H1 (cell line): ENCODE measurements at regions not wholly inside any gene's neighbourhood (a gene's known extent, or its start where the extent isn't known, plus 50 kb on each side); places are given as distances from the start of the nearest gene placed in this dataset.

Experiments used
- CTCF ChIA-PET: fragments of 300-600 bp; sonication (Branson Sonifier 250); formaldehyde crosslinking; loops from one replicate; lab custom pipeline; 2021; ENCODE audit not compliant: partially characterized antibody; lab: Charles Lee
- POLR2A ChIA-PET: fragments of 300-600 bp; sonication (Branson Sonifier 250); formaldehyde crosslinking; loops from one replicate; lab custom pipeline; 2021; ENCODE audit warnings: inconsistent platforms; ENCODE audit not compliant: partially characterized antibody; lab: Charles Lee
- DNase-seq, 2 experiments: peaks; one replicate each; pipeline versions ENCODE4 v3.0.0 to v3.0.0-alpha.2; 2010 to 2022; ENCODE audit warnings: low spot score in 2 of 2, low read depth in 1 of 2, mixed read lengths in 1 of 2
- FAIRE-seq: peaks from 2 replicates; lab custom pipeline; 2011; peaks lifted over from hg19 to GRCh38; lab: Jason Lieb, UNC
- H2AFZ ChIP-seq: 2 replicates; pipeline ENCODE4 v1.8.1; 2012; ENCODE audit warnings: low read length, inconsistent platforms
- H2AK5ac ChIP-seq: 2 replicates; pipeline ENCODE4 v1.6.1; 2013; ENCODE audit warnings: low read depth, low read length
- H2BK120ac ChIP-seq: replicated peaks from 2 replicates; pipeline ENCODE3; 2013; ENCODE audit warnings: low read depth, low read length, inconsistent platforms
- H2BK12ac ChIP-seq: 2 replicates; pipeline ENCODE4 v1.6.1; 2013; ENCODE audit warnings: low read depth, low read length
- H2BK15ac ChIP-seq: 2 replicates; pipeline ENCODE4 v1.6.1; 2013; ENCODE audit warnings: low read length
- H2BK20ac ChIP-seq: 2 replicates; pipeline ENCODE4 v1.6.1; 2013; ENCODE audit warnings: low read length
- H2BK5ac ChIP-seq: 2 replicates; pipeline ENCODE4 v1.6.1; 2013; ENCODE audit warnings: low read depth, low read length
- H3K14ac ChIP-seq: 2 replicates; pipeline ENCODE4 v1.6.1; 2013; ENCODE audit warnings: inconsistent platforms; ENCODE audit not compliant: insufficient read length
- H3K18ac ChIP-seq: 2 replicates; pipeline ENCODE4 v1.6.1; 2013; ENCODE audit warnings: low read length; ENCODE audit errors: extremely low read depth
- H3K23ac ChIP-seq: 2 replicates; pipeline ENCODE4 v1.6.1; 2013; ENCODE audit warnings: inconsistent platforms; ENCODE audit not compliant: insufficient read length
- H3K23me2 ChIP-seq: 2 replicates; pipeline ENCODE4 v1.6.1; 2013; ENCODE audit warnings: low read depth, low read length
- H3K27ac ChIP-seq: 2 replicates; pipeline ENCODE4 v1.6.1; 2011; ENCODE audit warnings: low read depth, low read length, inconsistent platforms
- H3K27me3 ChIP-seq, 4 experiments: replicated peaks in 1 of 4; 1 replicate in 1 of 4; 2 replicates in 3 of 4; pipeline versions ENCODE4 v1.6.1 to v1.8.1; 2011 to 2013; ENCODE audit warnings: low read length in 3 of 4, mild to moderate bottlenecking in 3 of 4, inconsistent platforms in 2 of 4, mixed read lengths in 2 of 4, moderate library complexity in 1 of 4; ENCODE audit not compliant: control insufficient read depth in 3 of 4, insufficient read depth in 3 of 4; ENCODE audit errors: extremely low read depth in 1 of 4
- H3K36me3 ChIP-seq, 4 experiments: 2 replicates each; pipeline versions ENCODE4 v1.6.1 to v1.8.1; 2011 to 2013; ENCODE audit warnings: mild to moderate bottlenecking in 4 of 4, low read length in 3 of 4, moderate library complexity in 2 of 4, control low read depth in 1 of 4, inconsistent platforms in 1 of 4; ENCODE audit not compliant: insufficient read depth in 4 of 4, control insufficient read depth in 2 of 4
- H3K4ac ChIP-seq: replicated peaks from 2 replicates; pipeline ENCODE3; 2013; ENCODE audit warnings: low read length, low read depth, mixed read lengths, inconsistent platforms; ENCODE audit not compliant: insufficient read length
- H3K4me1 ChIP-seq, 4 experiments: replicated peaks in 1 of 4; 1 replicate in 1 of 4; 2 replicates in 3 of 4; pipeline versions ENCODE4 v1.6.1 to v1.8.1; 2011 to 2013; ENCODE audit warnings: low read length in 3 of 4, inconsistent platforms in 2 of 4, mixed read lengths in 1 of 4; ENCODE audit not compliant: insufficient read depth in 4 of 4, control insufficient read depth in 3 of 4
- H3K4me2 ChIP-seq, 2 experiments: 2 replicates each; pipeline versions ENCODE4 v1.6.1 to v1.8.1; 2011 to 2013; ENCODE audit warnings: low read depth in 2 of 2, low read length in 2 of 2, control low read depth in 1 of 2, inconsistent platforms in 1 of 2, mild to moderate bottlenecking in 1 of 2; ENCODE audit not compliant: insufficient read depth in 1 of 2
- H3K4me3 ChIP-seq, 4 experiments: fragments of 200-600, 300-600 bp in 1 of 4; sonication (generic), shearing (Covaris generic), sonication (Bioruptor Twin) in 1 of 4; 2 replicates each; pipeline versions ENCODE4 v1.5.1 to v1.8.1; 2011 to 2016; ENCODE audit warnings: low read length in 4 of 4, low read depth in 3 of 4, control low read depth in 2 of 4, inconsistent platforms in 2 of 4, mild to moderate bottlenecking in 2 of 4, mixed read lengths in 1 of 4, moderate library complexity in 1 of 4; ENCODE audit not compliant: insufficient read depth in 2 of 4; ENCODE audit errors: extremely low read depth in 1 of 4
- H3K56ac ChIP-seq: replicated peaks from 2 replicates; pipeline ENCODE3; 2013; ENCODE audit warnings: low read depth, mild to moderate bottlenecking, mixed read lengths, low read length, inconsistent platforms; ENCODE audit not compliant: insufficient read length
- H3K79me1 ChIP-seq: 2 replicates; pipeline ENCODE4 v1.6.1; 2013; ENCODE audit warnings: low read depth, low read length, control low read depth
- H3K79me2 ChIP-seq, 2 experiments: 2 replicates each; pipeline versions ENCODE4 v1.6.1 to v1.8.1; 2012 to 2013; ENCODE audit warnings: low read length in 2 of 2, mild to moderate bottlenecking in 2 of 2, inconsistent platforms in 1 of 2; ENCODE audit not compliant: insufficient read depth in 2 of 2, control insufficient read depth in 1 of 2
- H3K9ac ChIP-seq, 4 experiments: replicated peaks in 1 of 4; 1 replicate in 1 of 4; 2 replicates in 3 of 4; pipeline versions ENCODE4 v1.6.1 to v1.8.1; 2011 to 2013; ENCODE audit warnings: low read depth in 3 of 4, low read length in 3 of 4, control low read depth in 2 of 4, mild to moderate bottlenecking in 2 of 4, moderate library complexity in 2 of 4, inconsistent platforms in 1 of 4; ENCODE audit errors: extremely low read depth in 1 of 4
- H3K9me3 ChIP-seq, 2 experiments: 2 replicates each; pipeline versions ENCODE4 v1.6.1 to v1.8.1; 2012 to 2013; ENCODE audit warnings: mild to moderate bottlenecking in 2 of 2, moderate library complexity in 2 of 2, control low read depth in 1 of 2, inconsistent platforms in 1 of 2, low read depth in 1 of 2, low read length in 1 of 2, mixed read lengths in 1 of 2; ENCODE audit not compliant: insufficient read depth in 2 of 2
- H4K20me1 ChIP-seq, 2 experiments: replicated peaks in 1 of 2; 2 replicates each; pipeline versions ENCODE3 to v1.8.1; 2011 to 2013; ENCODE audit warnings: inconsistent platforms in 2 of 2, low read length in 2 of 2, mild to moderate bottlenecking in 1 of 2; ENCODE audit not compliant: insufficient read depth in 2 of 2, control insufficient read depth in 1 of 2
- H4K5ac ChIP-seq: 2 replicates; pipeline ENCODE4 v1.6.1; 2013; ENCODE audit warnings: low read length, low read depth, mixed read lengths, inconsistent platforms; ENCODE audit not compliant: insufficient read length
- H4K8ac ChIP-seq: 2 replicates; pipeline ENCODE4 v1.8.0; 2013; ENCODE audit warnings: mild to moderate bottlenecking, moderate library complexity, low read length, inconsistent platforms; ENCODE audit not compliant: insufficient read depth; ENCODE audit errors: extremely low read depth
- H4K91ac ChIP-seq: replicated peaks from 2 replicates; pipeline ENCODE3; 2013; ENCODE audit warnings: low read length, mixed read lengths, inconsistent platforms; ENCODE audit not compliant: insufficient read length
- EP300 ChIP-seq, 2 experiments: IDR thresholded peaks; 1 replicate in 1 of 2; 2 replicates in 1 of 2; pipeline ENCODE4 v1.6.1; 2011 to 2012; ENCODE audit warnings: low read depth in 2 of 2, low read length in 2 of 2, mild to moderate bottlenecking in 2 of 2, borderline replicate concordance in 1 of 2, inconsistent platforms in 1 of 2, moderate library complexity in 1 of 2
- WGBS, 2 experiments: shearing (Covaris generic) in 1 of 2; methylation state at CpG; one replicate each; pipeline versions ENCODE4 v1.1.6 to v1.1.7; 2013 to 2015; ENCODE audit warnings: low lambda C conversion rate in 2 of 2, mixed read lengths in 2 of 2, inconsistent platforms in 1 of 2, low coverage in 1 of 2, missing lambda C conversion rate in 1 of 2; ENCODE audit not compliant: insufficient replicate concordance in 2 of 2, insufficient coverage in 1 of 2, insufficient read length in 1 of 2; ENCODE audit errors: extremely low coverage in 1 of 2, missing lambda C conversion rate in 1 of 2; 5-methylcytosine and 5-hydroxymethylcytosine counted together

DNA sequence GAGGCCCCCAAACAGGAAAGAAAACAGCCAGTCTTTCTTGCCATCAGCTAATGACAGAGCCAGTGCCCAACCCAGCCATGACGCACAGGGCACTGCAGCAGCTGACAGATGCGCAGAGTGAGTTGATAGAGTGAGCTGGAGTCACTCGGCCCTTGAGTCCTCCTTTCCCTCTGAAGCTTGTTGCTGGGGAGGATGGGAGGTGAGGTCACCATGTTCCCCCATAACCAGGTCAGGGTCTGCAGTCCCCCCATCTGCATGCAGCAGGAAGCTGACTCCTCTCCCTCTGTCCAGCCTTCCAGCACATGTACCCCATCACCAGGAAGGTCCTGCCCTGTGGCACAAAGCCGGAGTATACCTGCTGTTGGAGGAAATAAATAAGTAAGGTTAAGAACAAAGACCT lies 174.6 kb downstream of the ABHD5 start:
- Histone ChIP-seq H4K91ac (no peak overlapping the region), H2BK12ac (no peak overlapping the region), H2BK5ac (no peak overlapping the region), H2BK120ac (no peak overlapping the region), H3K27ac (no peak overlapping the region), H2BK15ac (no peak overlapping the region), H2AK5ac (no peak overlapping the region), H3K4me2 (no peak overlapping the region), H3K4me1 (no peaks in the 10 kb centered on the region; a peak in 2 of 7 replicates), H3K23me2 (no peaks in the 10 kb centered on the region), H2BK20ac (no peak overlapping the region), H3K9me3 (no peaks in the 10 kb centered on the region), H3K56ac (no peak overlapping the region), H3K23ac (no peak overlapping the region), H3K4me3 (no peak overlapping the region), H3K79me1 (no peaks in the 10 kb centered on the region), H3K9ac (no peak overlapping the region), H3K18ac (no peak overlapping the region), H4K8ac (no peak overlapping the region), H3K36me3 (no peaks in the 10 kb centered on the region), H3K14ac (no peak overlapping the region), H4K5ac (no peak overlapping the region), H3K27me3 (peaks cover 0 to 3% (median 0%) of the 10 kb centered on the region in 4 experiments; a peak in 1 of 7 replicates), H3K79me2 (no peaks in the 10 kb centered on the region), H3K4ac (peak overlapping the region; percentile 13), H2AFZ (no peak overlapping the region), H4K20me1 (no peaks in the 10 kb centered on the region)
- POLR2A ChIA-PET = no interaction called here
- CTCF ChIA-PET = interaction anchor here (0.6 to 8.7 kb wide), 7 partner anchors 9 to 370 kb away, joined by 3 to 88 read pairs (median 4); no protein-coding TSS in a partner anchor
- WGBS, 2 experiments = 86% methylated on average over 4 of the region's 4 CpGs; no CpG with 5 or more reads in 1 of the 2 experiments
- FAIRE-seq (no peak), DNase-seq (peak in 1 of 2 experiments; percentile 37)
- TF ChIP-seq EP300 (IDR thresholded peaks at IDR 0.05; ENCODE audit: borderline replicate concordance in 1 of 2, low read depth in 2 of 2, low read length in 2 of 2) = no peak
